Erythroblast (primary cell): ENCODE measurements at regions not wholly inside any gene's neighbourhood (a gene's known extent, or its start where the extent isn't known, plus 50 kb on each side); places are given as distances from the start of the nearest gene placed in this dataset.

Experiments used
- GATA1 ChIP-seq: IDR thresholded peaks from 2 replicates; pipeline ENCODE4 v1.6.1; 2011; ENCODE audit warnings: low read depth, mild to moderate bottlenecking, control low read depth, low read length, moderate library complexity
- POLR2A ChIP-seq: IDR thresholded peaks from 2 replicates; pipeline ENCODE4 v1.6.1; 2011; ENCODE audit warnings: mild to moderate bottlenecking, low read length

- TF ChIP-seq POLR2A = no peak
- no peak for TF ChIP-seq GATA1
These were observed 187.1 kb downstream of the ELAVL2 start for GRCh38 chr9:23638837-23639426.
